ENCODE measurements at regions not wholly inside any gene's neighbourhood (a gene's known extent, or its start where the extent isn't known, plus 50 kb on each side); places are given as distances from the start of the nearest gene placed in this dataset.

GRCh38 chr20:50354721-50355589, 155.2 kb upstream of the PTPN1 start:
- TF ChIP-seq CTCF (IDR thresholded peaks at IDR 0.05) (no peak), POLR2A (IDR thresholded peaks at IDR 0.05; ENCODE audit: low read depth) (no peak), POLR2AphosphoS5 (IDR thresholded peaks at IDR 0.05) (no peak)

All from esophagus muscularis mucosa (tissue), 3 donors.